ENCODE measurements at regions not wholly inside any gene's neighbourhood (a gene's known extent, or its start where the extent isn't known, plus 50 kb on each side); places are given as distances from the start of the nearest gene placed in this dataset.

DNA sequence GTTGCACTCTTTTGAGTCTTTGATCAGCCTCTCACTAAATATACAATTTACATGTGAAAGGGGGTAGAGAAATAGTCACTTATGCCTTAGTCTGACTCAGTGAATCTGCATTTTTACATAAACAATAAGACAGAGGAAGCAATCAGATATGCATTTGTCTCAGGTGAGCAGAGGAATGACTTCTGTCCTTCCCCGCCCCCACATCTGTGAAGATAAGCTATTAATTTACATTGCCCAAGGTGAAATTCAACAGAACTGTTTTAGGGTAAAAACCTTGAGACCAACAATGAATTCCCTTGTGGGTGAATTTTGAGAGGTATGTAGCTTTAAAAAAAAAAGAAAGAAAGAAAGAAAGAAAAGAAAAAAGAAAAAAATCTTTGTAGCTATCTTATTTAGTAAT lies 1302.9 kb upstream of the ACVR2A start:
- TF ChIP-seq, protein P1, sequence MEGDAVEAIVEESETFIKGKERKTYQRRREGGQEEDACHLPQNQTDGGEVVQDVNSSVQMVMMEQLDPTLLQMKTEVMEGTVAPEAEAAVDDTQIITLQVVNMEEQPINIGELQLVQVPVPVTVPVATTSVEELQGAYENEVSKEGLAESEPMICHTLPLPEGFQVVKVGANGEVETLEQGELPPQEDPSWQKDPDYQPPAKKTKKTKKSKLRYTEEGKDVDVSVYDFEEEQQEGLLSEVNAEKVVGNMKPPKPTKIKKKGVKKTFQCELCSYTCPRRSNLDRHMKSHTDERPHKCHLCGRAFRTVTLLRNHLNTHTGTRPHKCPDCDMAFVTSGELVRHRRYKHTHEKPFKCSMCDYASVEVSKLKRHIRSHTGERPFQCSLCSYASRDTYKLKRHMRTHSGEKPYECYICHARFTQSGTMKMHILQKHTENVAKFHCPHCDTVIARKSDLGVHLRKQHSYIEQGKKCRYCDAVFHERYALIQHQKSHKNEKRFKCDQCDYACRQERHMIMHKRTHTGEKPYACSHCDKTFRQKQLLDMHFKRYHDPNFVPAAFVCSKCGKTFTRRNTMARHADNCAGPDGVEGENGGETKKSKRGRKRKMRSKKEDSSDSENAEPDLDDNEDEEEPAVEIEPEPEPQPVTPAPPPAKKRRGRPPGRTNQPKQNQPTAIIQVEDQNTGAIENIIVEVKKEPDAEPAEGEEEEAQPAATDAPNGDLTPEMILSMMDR (IDR thresholded peaks at IDR 0.05) = no peak
- TF ChIP-seq SIN3A (IDR thresholded peaks at IDR 0.05; ENCODE audit: borderline replicate concordance, insufficient read depth, low read depth, low read length) = no peak
- TF ChIP-seq, protein P2, sequence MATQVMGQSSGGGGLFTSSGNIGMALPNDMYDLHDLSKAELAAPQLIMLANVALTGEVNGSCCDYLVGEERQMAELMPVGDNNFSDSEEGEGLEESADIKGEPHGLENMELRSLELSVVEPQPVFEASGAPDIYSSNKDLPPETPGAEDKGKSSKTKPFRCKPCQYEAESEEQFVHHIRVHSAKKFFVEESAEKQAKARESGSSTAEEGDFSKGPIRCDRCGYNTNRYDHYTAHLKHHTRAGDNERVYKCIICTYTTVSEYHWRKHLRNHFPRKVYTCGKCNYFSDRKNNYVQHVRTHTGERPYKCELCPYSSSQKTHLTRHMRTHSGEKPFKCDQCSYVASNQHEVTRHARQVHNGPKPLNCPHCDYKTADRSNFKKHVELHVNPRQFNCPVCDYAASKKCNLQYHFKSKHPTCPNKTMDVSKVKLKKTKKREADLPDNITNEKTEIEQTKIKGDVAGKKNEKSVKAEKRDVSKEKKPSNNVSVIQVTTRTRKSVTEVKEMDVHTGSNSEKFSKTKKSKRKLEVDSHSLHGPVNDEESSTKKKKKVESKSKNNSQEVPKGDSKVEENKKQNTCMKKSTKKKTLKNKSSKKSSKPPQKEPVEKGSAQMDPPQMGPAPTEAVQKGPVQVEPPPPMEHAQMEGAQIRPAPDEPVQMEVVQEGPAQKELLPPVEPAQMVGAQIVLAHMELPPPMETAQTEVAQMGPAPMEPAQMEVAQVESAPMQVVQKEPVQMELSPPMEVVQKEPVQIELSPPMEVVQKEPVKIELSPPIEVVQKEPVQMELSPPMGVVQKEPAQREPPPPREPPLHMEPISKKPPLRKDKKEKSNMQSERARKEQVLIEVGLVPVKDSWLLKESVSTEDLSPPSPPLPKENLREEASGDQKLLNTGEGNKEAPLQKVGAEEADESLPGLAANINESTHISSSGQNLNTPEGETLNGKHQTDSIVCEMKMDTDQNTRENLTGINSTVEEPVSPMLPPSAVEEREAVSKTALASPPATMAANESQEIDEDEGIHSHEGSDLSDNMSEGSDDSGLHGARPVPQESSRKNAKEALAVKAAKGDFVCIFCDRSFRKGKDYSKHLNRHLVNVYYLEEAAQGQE (IDR thresholded peaks at IDR 0.05; ENCODE audit: insufficient read depth in 1 of 2, low read depth in 2 of 2, low read length in 1 of 2) = no peak
